ENCODE measurements at regions not wholly inside any gene's neighbourhood (a gene's known extent, or its start where the extent isn't known, plus 50 kb on each side); places are given as distances from the start of the nearest gene placed in this dataset.

GRCh38 chr20:22420116-22420598, 164.2 kb downstream of the FOXA2 start (continued):
- TF ChIP-seq SP1 (IDR thresholded peaks at IDR 0.05; ENCODE audit: low read depth, low read length) (no peak), TAF7 (optimal IDR thresholded peaks at IDR 0.05; ENCODE audit: borderline replicate concordance, low read depth, low read length) (no peak), TBP (IDR thresholded peaks at IDR 0.05; ENCODE audit: low read depth, low read length) (no peak), TEAD4 (IDR thresholded peaks at IDR 0.05; ENCODE audit: low read depth, low read length) (no peak), ATF2 (IDR thresholded peaks at IDR 0.05; ENCODE audit: low read length) (no peak), FOSL1 (IDR thresholded peaks at IDR 0.05; ENCODE audit: insufficient read depth, low read depth, low read length) (no peak), JUND (IDR thresholded peaks at IDR 0.05; ENCODE audit: low read length) (no peak)

All from H1 (cell line).